ENCODE measurements at regions not wholly inside any gene's neighbourhood (a gene's known extent, or its start where the extent isn't known, plus 50 kb on each side); places are given as distances from the start of the nearest gene placed in this dataset.

DNA sequence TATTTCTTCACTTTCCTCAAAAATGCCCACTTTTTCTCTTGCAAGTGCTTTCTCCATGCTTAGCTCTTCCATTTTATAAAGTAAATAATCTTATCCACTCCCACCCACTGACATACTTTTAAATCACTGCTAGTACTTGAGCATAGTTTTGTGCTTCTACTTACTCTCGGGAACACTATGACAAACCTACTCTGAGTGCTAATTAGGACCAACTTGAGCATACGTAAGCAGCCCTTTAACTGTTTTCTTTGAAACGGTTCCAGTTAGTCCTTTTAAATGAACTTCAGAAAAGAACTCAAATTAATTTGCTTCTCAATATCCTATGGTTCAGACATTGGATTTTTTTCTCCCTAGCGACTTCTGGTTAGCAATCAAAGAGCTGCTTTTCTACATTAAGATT lies 280.0 kb upstream of the SOX2 start:
- H3K9ac ChIP-seq (ENCODE audit: low read length) = no peak overlapping the region
- TF ChIP-seq EZH2 (IDR thresholded peaks at IDR 0.05; ENCODE audit: borderline replicate concordance, insufficient read depth, low read length, poor library complexity, severe bottlenecking) (no peak), SMC3 (conservative IDR thresholded peaks at IDR 0.05; ENCODE audit: poor library complexity) (no peak), EP300 (conservative IDR thresholded peaks at IDR 0.05; ENCODE audit: poor library complexity, severe bottlenecking) (no peak), RAD21 (conservative IDR thresholded peaks at IDR 0.05) (no peak), TAF1 (IDR thresholded peaks at IDR 0.05; ENCODE audit: low read depth) (no peak), POLR2AphosphoS5 (IDR thresholded peaks at IDR 0.05) (no peak), MXI1 (conservative IDR thresholded peaks at IDR 0.05; ENCODE audit: poor library complexity, severe bottlenecking) (no peak)
- TF ChIP-seq, protein P1, sequence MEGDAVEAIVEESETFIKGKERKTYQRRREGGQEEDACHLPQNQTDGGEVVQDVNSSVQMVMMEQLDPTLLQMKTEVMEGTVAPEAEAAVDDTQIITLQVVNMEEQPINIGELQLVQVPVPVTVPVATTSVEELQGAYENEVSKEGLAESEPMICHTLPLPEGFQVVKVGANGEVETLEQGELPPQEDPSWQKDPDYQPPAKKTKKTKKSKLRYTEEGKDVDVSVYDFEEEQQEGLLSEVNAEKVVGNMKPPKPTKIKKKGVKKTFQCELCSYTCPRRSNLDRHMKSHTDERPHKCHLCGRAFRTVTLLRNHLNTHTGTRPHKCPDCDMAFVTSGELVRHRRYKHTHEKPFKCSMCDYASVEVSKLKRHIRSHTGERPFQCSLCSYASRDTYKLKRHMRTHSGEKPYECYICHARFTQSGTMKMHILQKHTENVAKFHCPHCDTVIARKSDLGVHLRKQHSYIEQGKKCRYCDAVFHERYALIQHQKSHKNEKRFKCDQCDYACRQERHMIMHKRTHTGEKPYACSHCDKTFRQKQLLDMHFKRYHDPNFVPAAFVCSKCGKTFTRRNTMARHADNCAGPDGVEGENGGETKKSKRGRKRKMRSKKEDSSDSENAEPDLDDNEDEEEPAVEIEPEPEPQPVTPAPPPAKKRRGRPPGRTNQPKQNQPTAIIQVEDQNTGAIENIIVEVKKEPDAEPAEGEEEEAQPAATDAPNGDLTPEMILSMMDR (IDR thresholded peaks at IDR 0.05; ENCODE audit: poor library complexity, severe bottlenecking) = no peak
- TF ChIP-seq, protein P2, sequence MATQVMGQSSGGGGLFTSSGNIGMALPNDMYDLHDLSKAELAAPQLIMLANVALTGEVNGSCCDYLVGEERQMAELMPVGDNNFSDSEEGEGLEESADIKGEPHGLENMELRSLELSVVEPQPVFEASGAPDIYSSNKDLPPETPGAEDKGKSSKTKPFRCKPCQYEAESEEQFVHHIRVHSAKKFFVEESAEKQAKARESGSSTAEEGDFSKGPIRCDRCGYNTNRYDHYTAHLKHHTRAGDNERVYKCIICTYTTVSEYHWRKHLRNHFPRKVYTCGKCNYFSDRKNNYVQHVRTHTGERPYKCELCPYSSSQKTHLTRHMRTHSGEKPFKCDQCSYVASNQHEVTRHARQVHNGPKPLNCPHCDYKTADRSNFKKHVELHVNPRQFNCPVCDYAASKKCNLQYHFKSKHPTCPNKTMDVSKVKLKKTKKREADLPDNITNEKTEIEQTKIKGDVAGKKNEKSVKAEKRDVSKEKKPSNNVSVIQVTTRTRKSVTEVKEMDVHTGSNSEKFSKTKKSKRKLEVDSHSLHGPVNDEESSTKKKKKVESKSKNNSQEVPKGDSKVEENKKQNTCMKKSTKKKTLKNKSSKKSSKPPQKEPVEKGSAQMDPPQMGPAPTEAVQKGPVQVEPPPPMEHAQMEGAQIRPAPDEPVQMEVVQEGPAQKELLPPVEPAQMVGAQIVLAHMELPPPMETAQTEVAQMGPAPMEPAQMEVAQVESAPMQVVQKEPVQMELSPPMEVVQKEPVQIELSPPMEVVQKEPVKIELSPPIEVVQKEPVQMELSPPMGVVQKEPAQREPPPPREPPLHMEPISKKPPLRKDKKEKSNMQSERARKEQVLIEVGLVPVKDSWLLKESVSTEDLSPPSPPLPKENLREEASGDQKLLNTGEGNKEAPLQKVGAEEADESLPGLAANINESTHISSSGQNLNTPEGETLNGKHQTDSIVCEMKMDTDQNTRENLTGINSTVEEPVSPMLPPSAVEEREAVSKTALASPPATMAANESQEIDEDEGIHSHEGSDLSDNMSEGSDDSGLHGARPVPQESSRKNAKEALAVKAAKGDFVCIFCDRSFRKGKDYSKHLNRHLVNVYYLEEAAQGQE (IDR thresholded peaks at IDR 0.05; ENCODE audit: borderline replicate concordance) = no peak
- no peaks in the 10 kb centered on the region for H4K20me1 ChIP-seq (ENCODE audit: insufficient read depth)
- H3K36me3 ChIP-seq (ENCODE audit: insufficient read depth, low read length) = no peaks in the 10 kb centered on the region
- no peaks in the 10 kb centered on the region for H3K27me3 ChIP-seq (ENCODE audit: insufficient read depth, low read depth, low read length)
- no peak overlapping the region for H3K27ac ChIP-seq (ENCODE audit: low read length)
- H3K79me2 ChIP-seq (replicated peaks; ENCODE audit: insufficient read depth, low read length) = no peaks in the 10 kb centered on the region
- H2AFZ ChIP-seq (ENCODE audit: low read depth, low read length) = no peak overlapping the region
- no peak overlapping the region for H3K4me3 ChIP-seq (ENCODE audit: low read length)
- H3F3A ChIP-seq (ENCODE audit: insufficient read depth, low read length, poor library complexity, severe bottlenecking) = no peaks in the 10 kb centered on the region
- H3K9me2 ChIP-seq (ENCODE audit: insufficient read depth, low read length) = no peaks in the 10 kb centered on the region
- H3K4me2 ChIP-seq (ENCODE audit: low read length) = no peak overlapping the region
- no peaks in the 10 kb centered on the region for H3K9me3 ChIP-seq (ENCODE audit: low read length)

DNA sequence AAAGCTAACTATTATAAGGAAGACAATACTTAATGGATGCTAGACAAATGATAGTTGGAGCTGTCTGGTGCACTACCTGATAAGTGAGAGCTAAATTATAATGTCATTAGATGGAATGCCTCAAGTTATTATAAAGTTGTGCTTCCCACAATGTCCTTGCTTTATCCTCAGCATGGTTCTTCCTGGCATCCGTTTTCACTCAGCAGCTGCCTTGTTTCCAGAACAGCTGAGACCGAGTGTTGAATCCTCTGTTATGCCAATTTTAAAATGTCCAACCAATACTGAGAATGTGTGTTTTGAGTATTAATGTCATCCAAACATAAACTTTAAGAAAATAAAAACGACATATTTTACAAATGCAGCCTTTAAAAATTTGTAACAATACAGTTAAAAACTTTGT lies 286.7 kb upstream of the SOX2 start:
- no peak overlapping the region for H3K9ac ChIP-seq (ENCODE audit: low read length)
- H2AFZ ChIP-seq (ENCODE audit: low read depth, low read length) = no peak overlapping the region
- H3K4me2 ChIP-seq (ENCODE audit: low read length) = no peak overlapping the region
- H3K36me3 ChIP-seq (ENCODE audit: insufficient read depth, low read length) = no peaks in the 10 kb centered on the region
- no peaks in the 10 kb centered on the region for H3K9me2 ChIP-seq (ENCODE audit: insufficient read depth, low read length)
- no peaks in the 10 kb centered on the region for H3K27me3 ChIP-seq (ENCODE audit: insufficient read depth, low read depth, low read length)
- no peaks in the 10 kb centered on the region for H3K9me3 ChIP-seq (ENCODE audit: low read length)
- no peak overlapping the region for H3K27ac ChIP-seq (ENCODE audit: low read length)
- H3K79me2 ChIP-seq (replicated peaks; ENCODE audit: insufficient read depth, low read length) = peaks cover 10% of the 10 kb centered on the region
- H3F3A ChIP-seq (ENCODE audit: insufficient read depth, low read length, poor library complexity, severe bottlenecking) = no peaks in the 10 kb centered on the region
- H3K4me3 ChIP-seq (ENCODE audit: low read length) = no peak overlapping the region
- no peaks in the 10 kb centered on the region for H4K20me1 ChIP-seq (ENCODE audit: insufficient read depth)
- TF ChIP-seq POLR2AphosphoS5 (IDR thresholded peaks at IDR 0.05) = no peak
- TF ChIP-seq EZH2 (IDR thresholded peaks at IDR 0.05; ENCODE audit: borderline replicate concordance, insufficient read depth, low read length, poor library complexity, severe bottlenecking) = no peak
- TF ChIP-seq, protein P2 (IDR thresholded peaks at IDR 0.05; ENCODE audit: borderline replicate concordance) = no peak
- TF ChIP-seq EP300 (conservative IDR thresholded peaks at IDR 0.05; ENCODE audit: poor library complexity, severe bottlenecking) = no peak
- TF ChIP-seq SMC3 (conservative IDR thresholded peaks at IDR 0.05; ENCODE audit: poor library complexity) = no peak
- TF ChIP-seq TAF1 (IDR thresholded peaks at IDR 0.05; ENCODE audit: low read depth) = no peak
- TF ChIP-seq MXI1 (conservative IDR thresholded peaks at IDR 0.05; ENCODE audit: poor library complexity, severe bottlenecking) = no peak
- no peak for TF ChIP-seq RAD21 (conservative IDR thresholded peaks at IDR 0.05)
- TF ChIP-seq, protein P1 (IDR thresholded peaks at IDR 0.05; ENCODE audit: poor library complexity, severe bottlenecking) = no peak

Data from neural cell (in vitro differentiated cells).